ENCODE measurements at regions not wholly inside any gene's neighbourhood (a gene's known extent, or its start where the extent isn't known, plus 50 kb on each side); places are given as distances from the start of the nearest gene placed in this dataset.

- H3K27ac Mint-ChIP-seq = no peak overlapping the region
- no peaks in the 10 kb centered on the region for H3K27me3 Mint-ChIP-seq (ENCODE audit: low read depth)
Measured at GRCh38 chr2:120964819-120965218, 229.2 kb downstream of the GLI2 start.

More at GRCh38 chr2:120964819-120965218, 229.2 kb downstream of the GLI2 start:
- Mint-ChIP-seq H3K4me3 (no peak overlapping the region), H3K36me3 (peaks cover 13% of the 10 kb centered on the region), H3K9me3 (no peaks in the 10 kb centered on the region), H3K4me1 (peaks cover 11% of the 10 kb centered on the region)
- CTCF ChIA-PET = interaction anchor here (1.1 kb wide), 1 partner anchor 269 kb away, joined by 3 read pairs; no protein-coding TSS in a partner anchor
- TF ChIP-seq ZNF532 (CRISPR knock-in tag; IDR thresholded peaks at IDR 0.05; ENCODE audit: borderline replicate concordance) (no peak), ZNF263 (CRISPR knock-in tag; IDR thresholded peaks at IDR 0.05; ENCODE audit: low read depth) (no peak), PRRX2 (CRISPR knock-in tag; IDR thresholded peaks at IDR 0.05) (no peak), MXD4 (CRISPR knock-in tag; IDR thresholded peaks at IDR 0.05; ENCODE audit: borderline replicate concordance) (no peak), ZNF138 (CRISPR knock-in tag; conservative IDR thresholded peaks at IDR 0.05) (no peak), ERG (CRISPR knock-in tag; IDR thresholded peaks at IDR 0.05) (no peak), USF1 (CRISPR knock-in tag; IDR thresholded peaks at IDR 0.05) (no peak), RORB (CRISPR knock-in tag; IDR thresholded peaks at IDR 0.05) (no peak), MAX (CRISPR knock-in tag; IDR thresholded peaks at IDR 0.05) (no peak), E2F5 (CRISPR knock-in tag; IDR thresholded peaks at IDR 0.05) (no peak), ELF4 (CRISPR knock-in tag; IDR thresholded peaks at IDR 0.05; ENCODE audit: low read depth) (no peak), MYBL2 (CRISPR knock-in tag; IDR thresholded peaks at IDR 0.05) (no peak), NR1H2 (CRISPR knock-in tag; IDR thresholded peaks at IDR 0.05) (no peak), HMGXB4 (CRISPR knock-in tag; IDR thresholded peaks at IDR 0.05) (no peak)
- POLR2A ChIA-PET = no interaction called here
- ATAC-seq = no peak
- DNase-seq (ENCODE audit: low spot score) = no peak
